Tibial artery (tissue), 4 donors: ENCODE measurements at regions not wholly inside any gene's neighbourhood (a gene's known extent, or its start where the extent isn't known, plus 50 kb on each side); places are given as distances from the start of the nearest gene placed in this dataset.

Experiments used
- DNase-seq, 2 donors: peaks; one replicate each; pipeline ENCODE4 v3.0.0-alpha.2; 2019
- H3K27ac ChIP-seq, 2 donors: fragments of 200-600 bp; sonication (generic) in 1 of 2; 1 replicate in 1 of 2; 2 replicates in 1 of 2; pipeline ENCODE4 v1.5.1; 2018 to 2019; ENCODE audit warnings: mild to moderate bottlenecking in 1 of 2
- H3K27me3 ChIP-seq, 2 donors: fragments of 200-600 bp; sonication (generic) in 1 of 2; one replicate each; pipeline versions ENCODE4 v1.5.1 to v1.6.0; 2016 to 2019
- H3K36me3 ChIP-seq, 3 donors: fragments of 200-600 bp; sonication (generic) in 2 of 3; one replicate each; pipeline ENCODE4 v1.5.1; 2016 to 2019; ENCODE audit warnings: mild to moderate bottlenecking in 2 of 3
- H3K4me1 ChIP-seq, 4 donors: fragments of 200-600 bp; sonication (generic) in 2 of 4; 1 replicate in 3 of 4; 2 replicates in 1 of 4; pipeline ENCODE4 v1.5.1; 2016 to 2019
- H3K4me3 ChIP-seq, 2 donors: fragments of 200-600 bp; sonication (generic) in 1 of 2; 1 replicate in 1 of 2; 2 replicates in 1 of 2; pipeline ENCODE4 v1.5.1; 2018 to 2019; ENCODE audit warnings: mild to moderate bottlenecking in 2 of 2
- H3K9me3 ChIP-seq, 3 donors: fragments of 200-600 bp; sonication (generic) in 1 of 3; one replicate each; pipeline ENCODE4 v1.5.1; 2016 to 2019
- intact Hi-C: fragments of 100-400 bp; cut with DNase I; formaldehyde crosslinking; loops from one replicate; pipeline ENCODE4 v1.15.0; 2023; ENCODE audit warnings: low total_unique reads
- TF ChIP-seq, protein P1 (sequence below), 2 experiments: fragments of 200-600 bp in 1 of 2; fragments of 450-650 bp in 1 of 2; IDR thresholded peaks; one replicate each; pipeline ENCODE4 v1.5.1; 2017 to 2019; ENCODE audit warnings: antibody characterized with exemption in 2 of 2, mild to moderate bottlenecking in 1 of 2, moderate library complexity in 1 of 2

DNA sequence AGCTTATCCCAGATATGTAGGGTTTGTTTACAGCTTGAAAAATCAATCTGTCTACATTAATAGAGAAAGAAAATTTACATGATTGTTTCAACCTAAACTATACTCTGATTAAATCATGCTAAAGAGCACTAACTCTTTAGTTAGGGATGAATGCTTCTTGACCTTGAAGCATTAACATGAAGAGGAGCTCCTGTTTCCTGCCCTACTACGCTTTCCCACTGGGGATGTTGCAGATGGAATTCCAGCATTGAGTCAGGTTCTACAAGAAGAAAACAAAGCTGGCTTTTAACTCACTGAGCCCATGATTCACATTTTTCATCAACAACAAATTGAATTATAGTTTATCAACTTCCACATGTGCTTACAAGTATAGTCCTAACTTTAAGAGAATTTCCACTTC, 471.3 kb downstream of the TMEM232 start:
- no peaks in the 10 kb centered on the region for H3K27me3 ChIP-seq
- intact Hi-C loops: no loop called here
- no peak for DNase-seq
- TF ChIP-seq, protein P1, sequence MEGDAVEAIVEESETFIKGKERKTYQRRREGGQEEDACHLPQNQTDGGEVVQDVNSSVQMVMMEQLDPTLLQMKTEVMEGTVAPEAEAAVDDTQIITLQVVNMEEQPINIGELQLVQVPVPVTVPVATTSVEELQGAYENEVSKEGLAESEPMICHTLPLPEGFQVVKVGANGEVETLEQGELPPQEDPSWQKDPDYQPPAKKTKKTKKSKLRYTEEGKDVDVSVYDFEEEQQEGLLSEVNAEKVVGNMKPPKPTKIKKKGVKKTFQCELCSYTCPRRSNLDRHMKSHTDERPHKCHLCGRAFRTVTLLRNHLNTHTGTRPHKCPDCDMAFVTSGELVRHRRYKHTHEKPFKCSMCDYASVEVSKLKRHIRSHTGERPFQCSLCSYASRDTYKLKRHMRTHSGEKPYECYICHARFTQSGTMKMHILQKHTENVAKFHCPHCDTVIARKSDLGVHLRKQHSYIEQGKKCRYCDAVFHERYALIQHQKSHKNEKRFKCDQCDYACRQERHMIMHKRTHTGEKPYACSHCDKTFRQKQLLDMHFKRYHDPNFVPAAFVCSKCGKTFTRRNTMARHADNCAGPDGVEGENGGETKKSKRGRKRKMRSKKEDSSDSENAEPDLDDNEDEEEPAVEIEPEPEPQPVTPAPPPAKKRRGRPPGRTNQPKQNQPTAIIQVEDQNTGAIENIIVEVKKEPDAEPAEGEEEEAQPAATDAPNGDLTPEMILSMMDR (IDR thresholded peaks at IDR 0.05): no peak
- H3K4me3 ChIP-seq: no peak overlapping the region
- peaks cover 0 to 5% (median 0%) of the 10 kb centered on the region in 4 donors for H3K4me1 ChIP-seq
- no peak overlapping the region for H3K27ac ChIP-seq
- H3K36me3 ChIP-seq: no peaks in the 10 kb centered on the region
- H3K9me3 ChIP-seq: no peaks in the 10 kb centered on the region

DNA sequence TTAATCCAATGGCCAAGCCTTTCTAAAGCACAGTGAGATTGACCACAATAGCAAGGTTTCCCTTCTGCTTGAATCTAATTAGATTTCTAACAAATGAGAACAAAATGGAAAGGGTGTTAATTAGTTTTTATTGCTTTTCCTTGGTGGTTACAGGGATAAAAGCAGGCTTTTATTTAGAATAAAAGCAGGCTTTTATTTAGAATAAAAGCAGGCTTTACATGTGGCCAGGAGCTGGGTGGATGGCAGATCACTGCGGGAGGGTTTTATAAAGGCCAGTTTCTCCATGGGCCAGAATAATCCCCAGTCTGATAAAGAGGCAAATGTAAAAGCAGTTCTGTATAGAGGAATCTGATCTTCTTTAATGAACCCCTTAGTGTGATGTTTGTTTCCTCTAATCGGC, 470.2 kb downstream of the TMEM232 start:
- no peak overlapping the region for H3K27ac ChIP-seq
- DNase-seq: no peak
- H3K4me3 ChIP-seq: no peak overlapping the region
- TF ChIP-seq, protein P1 (IDR thresholded peaks at IDR 0.05): no peak
- H3K27me3 ChIP-seq: no peaks in the 10 kb centered on the region
- H3K4me1 ChIP-seq: peaks cover 0 to 5% (median 0%) of the 10 kb centered on the region in 4 donors
- intact Hi-C loops: no loop called here
- no peaks in the 10 kb centered on the region for H3K9me3 ChIP-seq
- no peaks in the 10 kb centered on the region for H3K36me3 ChIP-seq

DNA sequence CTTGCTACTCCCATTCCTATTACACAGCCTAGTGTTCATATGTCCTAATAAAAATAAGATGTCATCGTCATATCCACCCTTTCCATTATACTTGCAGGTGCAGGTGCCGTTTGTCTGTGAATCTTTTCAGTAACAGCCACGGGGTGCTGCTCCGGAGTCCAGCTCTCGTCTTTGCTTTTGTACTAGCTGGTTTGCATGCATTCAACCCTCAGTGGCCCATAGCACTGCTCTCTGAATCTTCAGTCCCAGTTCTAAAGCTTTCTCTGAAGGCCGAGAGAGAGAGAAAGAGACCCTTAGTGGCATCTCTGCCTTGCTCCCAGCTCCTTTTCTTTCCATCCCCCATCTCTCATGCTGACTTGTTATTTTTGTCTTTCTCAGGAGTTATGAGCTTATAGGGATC, 468.5 kb downstream of the TMEM232 start:
- intact Hi-C loops: no loop called here
- no peaks in the 10 kb centered on the region for H3K27me3 ChIP-seq
- H3K4me1 ChIP-seq: peaks cover 0 to 10% (median 0%) of the 10 kb centered on the region in 4 donors
- no peak overlapping the region for H3K27ac ChIP-seq
- no peak overlapping the region for H3K4me3 ChIP-seq
- TF ChIP-seq, protein P1 (IDR thresholded peaks at IDR 0.05): no peak
- DNase-seq: no peak
- no peaks in the 10 kb centered on the region for H3K9me3 ChIP-seq
- H3K36me3 ChIP-seq: no peaks in the 10 kb centered on the region

DNA sequence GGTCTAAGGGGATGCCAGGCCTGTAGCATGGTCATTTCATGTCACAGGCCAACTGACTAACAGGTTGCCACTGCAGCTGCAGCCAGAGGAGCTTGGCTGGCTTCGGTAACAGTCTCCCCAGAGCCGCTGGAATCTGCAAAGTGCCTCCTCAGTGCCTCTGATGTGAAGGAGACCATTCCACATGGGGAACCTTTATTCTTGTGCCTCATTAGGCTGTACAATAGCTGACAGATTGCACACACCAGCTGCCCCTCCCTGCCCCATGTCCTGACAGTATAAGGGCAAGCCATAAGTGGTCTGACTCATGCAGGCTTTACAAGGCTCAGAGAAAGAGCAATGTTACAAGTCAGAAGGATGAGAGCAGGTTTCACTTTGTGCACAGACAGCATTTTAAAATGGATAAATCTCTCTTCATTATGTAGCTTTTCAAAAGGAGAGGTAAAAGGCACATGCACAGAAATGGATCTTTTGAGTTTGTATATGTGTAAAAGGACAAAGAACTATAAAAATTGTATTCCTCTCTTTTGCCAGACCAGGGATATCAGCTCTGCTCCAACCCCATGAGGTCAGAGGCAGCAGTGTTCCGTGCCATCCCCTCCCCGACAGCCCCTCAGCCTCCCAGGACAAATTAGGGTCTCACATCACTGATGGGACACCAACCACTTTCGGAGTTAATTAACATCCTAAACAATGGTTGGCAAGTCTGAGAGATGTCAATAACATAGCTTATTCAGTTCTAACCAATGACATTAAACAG, 467.8 kb downstream of the TMEM232 start:
- Histone ChIP-seq H3K36me3 (no peaks in the 10 kb centered on the region), H3K4me1 (peaks cover 0 to 10% (median 0%) of the 10 kb centered on the region in 4 donors), H3K9me3 (no peaks in the 10 kb centered on the region), H3K27me3 (no peaks in the 10 kb centered on the region), H3K27ac (no peak overlapping the region), H3K4me3 (no peak overlapping the region)
- intact Hi-C loops: no loop called here
- no peak for DNase-seq
- TF ChIP-seq, protein P1 (IDR thresholded peaks at IDR 0.05): no peak

DNA sequence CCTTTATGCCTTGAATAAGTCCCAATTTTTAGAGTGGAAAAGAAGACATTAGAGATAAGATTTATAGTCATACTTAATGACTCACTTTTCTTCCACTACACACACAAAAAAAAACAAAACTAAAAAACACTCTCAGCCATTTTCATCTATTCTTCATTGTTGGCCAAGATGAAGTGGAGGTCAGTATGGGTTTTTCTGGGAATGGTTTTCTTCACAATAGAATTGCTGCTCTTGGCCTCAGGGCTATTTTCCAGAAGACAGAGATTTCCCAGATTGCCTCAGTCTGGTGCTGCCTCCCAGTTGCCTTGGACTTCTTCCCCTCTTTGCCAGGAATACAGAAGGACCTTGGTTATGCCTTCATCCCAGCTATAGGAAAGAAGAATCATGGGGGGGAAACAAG, 463.7 kb downstream of the TMEM232 start:
- DNase-seq: no peak
- Histone ChIP-seq H3K36me3 (no peaks in the 10 kb centered on the region), H3K27ac (no peak overlapping the region), H3K9me3 (no peaks in the 10 kb centered on the region), H3K27me3 (no peaks in the 10 kb centered on the region), H3K4me3 (no peak overlapping the region), H3K4me1 (peaks cover 0 to 21% (median 0%) of the 10 kb centered on the region in 4 donors)
- intact Hi-C loops: no loop called here
- TF ChIP-seq, protein P1 (IDR thresholded peaks at IDR 0.05): no peak
